GM23338 (cell line): ENCODE measurements at regions not wholly inside any gene's neighbourhood (a gene's known extent, or its start where the extent isn't known, plus 50 kb on each side); places are given as distances from the start of the nearest gene placed in this dataset.

Experiments used
- CTCF ChIP-seq, 2 experiments: fragments of 200-600 bp in 1 of 2; sonication (generic) in 1 of 2; conservative IDR thresholded peaks; 2 replicates each; pipeline versions ENCODE4 v1.5.1 to v1.6.1; 2016 to 2017; ENCODE audit warnings: antibody characterized with exemption in 2 of 2, low read depth in 2 of 2, mild to moderate bottlenecking in 2 of 2, moderate library complexity in 1 of 2
- EZH2 ChIP-seq: fragments of 200-600 bp; sonication (generic); IDR thresholded peaks from one replicate; pipeline ENCODE4 v1.8.0; 2017; ENCODE audit warnings: antibody characterized with exemption, mild to moderate bottlenecking, low read depth; ENCODE audit not compliant: unreplicated experiment
- JUNB ChIP-seq: IDR thresholded peaks from one replicate; pipeline ENCODE4 v1.6.1; 2016; ENCODE audit warnings: antibody characterized with exemption; ENCODE audit not compliant: unreplicated experiment
- NANOG ChIP-seq: IDR thresholded peaks from 2 replicates; pipeline ENCODE4 v1.6.1; 2016; ENCODE audit warnings: antibody characterized with exemption, borderline replicate concordance
- POLR2AphosphoS5 ChIP-seq: IDR thresholded peaks from 2 replicates; pipeline ENCODE4 v1.6.1; 2016; ENCODE audit warnings: antibody characterized with exemption, low read depth
- REST ChIP-seq: IDR thresholded peaks from one replicate; pipeline ENCODE4 v1.6.1; 2018; ENCODE audit warnings: antibody characterized with exemption; ENCODE audit not compliant: unreplicated experiment

- TF ChIP-seq POLR2AphosphoS5 (no peak), JUNB (no peak), CTCF (conservative IDR thresholded peaks at IDR 0.05; ENCODE audit: low read depth in 2 of 2) (no peak), REST (no peak), EZH2 (no peak), NANOG (no peak)
Observed at GRCh38 chr4:31272331-31273061, 552.3 kb downstream of the PCDH7 start.
